ENCODE measurements at regions not wholly inside any gene's neighbourhood (a gene's known extent, or its start where the extent isn't known, plus 50 kb on each side); places are given as distances from the start of the nearest gene placed in this dataset.

DNA sequence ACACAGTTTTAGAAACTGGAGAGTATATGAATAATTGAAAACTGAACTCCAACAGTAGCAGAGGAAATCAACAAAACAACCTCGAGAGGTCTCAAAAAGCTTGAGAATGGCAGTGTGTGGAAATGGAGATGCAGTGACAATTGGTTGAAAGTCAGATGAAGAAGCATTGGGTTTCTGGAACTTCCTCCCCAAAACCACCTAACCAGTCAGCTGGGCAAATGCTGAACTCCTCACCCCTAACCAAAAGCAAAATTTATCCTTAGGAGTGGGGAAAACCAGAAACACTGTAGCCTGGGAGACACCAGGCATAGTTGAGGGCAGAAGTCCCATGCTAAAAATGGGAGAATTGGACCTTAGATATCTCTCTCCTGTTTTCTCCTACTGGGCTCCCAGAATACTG, 109.9 kb downstream of the TANC2 start:
- no peak for TF ChIP-seq CTCF (IDR thresholded peaks at IDR 0.05)
- no peak for TF ChIP-seq POLR2A (IDR thresholded peaks at IDR 0.05)

Measured in ovary (tissue), 3 donors.